ENCODE measurements at regions not wholly inside any gene's neighbourhood (a gene's known extent, or its start where the extent isn't known, plus 50 kb on each side); places are given as distances from the start of the nearest gene placed in this dataset.
A peak's percentile ranks its signal among the peaks of the same experiment; 100 is the strongest.

- H3K4me3 ChIP-seq (ENCODE audit: low read depth, low read length), result no peak overlapping the region
- no peak for DNase-seq (ENCODE audit: low read depth)
- no peak for TF ChIP-seq CTCF (IDR thresholded peaks at IDR 0.05; ENCODE audit: low read depth, low read length, missing control alignments)
Measured at GRCh38 chr10:89829262-89829886, 128.0 kb downstream of the KIF20B start.

GRCh38 chr10:89829887-89830269 is 128.5 kb downstream of the KIF20B start:
- no peak for DNase-seq (ENCODE audit: low read depth)
- no peak overlapping the region for H3K4me3 ChIP-seq (ENCODE audit: low read depth, low read length)
- TF ChIP-seq CTCF (IDR thresholded peaks at IDR 0.05; ENCODE audit: low read depth, low read length, missing control alignments), result no peak

DNA sequence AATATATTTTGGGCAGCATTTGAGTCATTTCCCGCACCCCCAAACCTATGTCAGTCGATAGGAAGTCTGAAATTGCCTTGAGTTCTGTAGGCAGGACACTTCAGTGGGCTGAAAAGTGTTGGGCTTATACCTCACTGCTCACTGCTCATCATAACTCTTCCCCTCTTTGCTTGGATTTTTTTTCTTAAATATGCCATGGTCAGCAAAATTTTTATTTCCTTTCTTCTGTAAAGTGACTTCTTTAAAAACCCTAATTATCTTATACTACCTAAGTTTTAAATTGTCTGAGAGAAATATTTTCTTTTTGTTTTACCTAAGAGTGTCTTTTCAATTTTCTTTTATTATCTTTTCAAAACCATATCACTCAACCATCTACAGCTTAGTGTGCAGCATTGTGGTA is 129.2 kb downstream of the KIF20B start:
- DNase-seq (ENCODE audit: low read depth), result no peak
- no peak for TF ChIP-seq CTCF (IDR thresholded peaks at IDR 0.05; ENCODE audit: low read depth, low read length, missing control alignments)
- no peak overlapping the region for H3K4me3 ChIP-seq (ENCODE audit: low read depth, low read length)

GRCh38 chr10:89836840-89837164 is 135.4 kb downstream of the KIF20B start:
- no peak for DNase-seq (ENCODE audit: low read depth)
- no peak for TF ChIP-seq CTCF (IDR thresholded peaks at IDR 0.05; ENCODE audit: low read depth, low read length, missing control alignments)
- peak overlapping the region; percentile 47; the same call in 1 of the 2 replicates for H3K4me3 ChIP-seq (ENCODE audit: low read depth, low read length)

DNA sequence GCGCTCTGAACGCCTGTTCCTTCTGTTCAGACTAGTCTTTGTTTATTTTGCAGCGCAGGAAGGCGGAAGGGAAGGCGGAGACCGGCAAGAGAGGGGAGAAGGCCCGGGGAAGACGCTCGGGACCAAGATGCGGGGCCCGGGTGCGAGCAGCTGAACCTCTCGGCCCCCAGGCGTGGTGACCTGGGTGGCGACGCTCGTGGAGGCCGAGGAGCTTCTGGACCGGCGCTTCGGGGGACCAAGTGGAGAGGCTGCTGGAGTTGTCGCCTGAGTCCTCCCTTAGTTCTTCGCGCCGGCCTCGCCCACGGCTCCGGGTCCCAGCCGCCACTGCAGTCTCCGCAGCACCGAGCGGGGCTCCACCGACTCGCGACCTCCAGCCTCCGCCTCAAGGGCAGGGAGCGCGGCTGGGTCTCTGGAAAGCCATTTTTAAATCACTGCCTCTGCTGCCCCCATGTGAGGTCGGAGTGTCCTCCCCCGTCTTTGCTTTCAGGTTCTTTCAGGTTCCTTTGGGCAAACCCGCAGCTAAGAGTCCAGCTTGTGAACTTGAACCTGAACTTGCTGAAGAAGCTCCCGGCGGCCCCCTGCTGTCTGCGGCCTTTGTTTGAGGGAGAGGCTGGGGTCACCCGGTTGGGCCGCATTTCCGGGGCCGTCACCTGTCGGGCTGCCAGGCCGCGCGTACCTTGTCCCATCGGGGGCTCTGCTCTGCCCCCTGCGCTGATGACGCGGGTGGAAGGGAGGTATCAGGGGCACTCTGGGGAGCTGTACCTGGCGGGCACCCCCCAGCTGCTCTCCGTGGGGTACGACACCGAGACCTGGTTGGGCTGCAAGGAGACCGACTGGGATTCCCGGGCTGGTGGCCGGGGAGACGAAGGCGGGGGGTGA is 136.0 kb downstream of the KIF20B start:
- peak overlapping the region; percentile 47 for H3K4me3 ChIP-seq (ENCODE audit: low read depth, low read length)
- peak; percentile 5 for DNase-seq (ENCODE audit: low read depth)
- TF ChIP-seq CTCF (IDR thresholded peaks at IDR 0.05; ENCODE audit: low read depth, low read length, missing control alignments), result peak; percentile 24

DNA sequence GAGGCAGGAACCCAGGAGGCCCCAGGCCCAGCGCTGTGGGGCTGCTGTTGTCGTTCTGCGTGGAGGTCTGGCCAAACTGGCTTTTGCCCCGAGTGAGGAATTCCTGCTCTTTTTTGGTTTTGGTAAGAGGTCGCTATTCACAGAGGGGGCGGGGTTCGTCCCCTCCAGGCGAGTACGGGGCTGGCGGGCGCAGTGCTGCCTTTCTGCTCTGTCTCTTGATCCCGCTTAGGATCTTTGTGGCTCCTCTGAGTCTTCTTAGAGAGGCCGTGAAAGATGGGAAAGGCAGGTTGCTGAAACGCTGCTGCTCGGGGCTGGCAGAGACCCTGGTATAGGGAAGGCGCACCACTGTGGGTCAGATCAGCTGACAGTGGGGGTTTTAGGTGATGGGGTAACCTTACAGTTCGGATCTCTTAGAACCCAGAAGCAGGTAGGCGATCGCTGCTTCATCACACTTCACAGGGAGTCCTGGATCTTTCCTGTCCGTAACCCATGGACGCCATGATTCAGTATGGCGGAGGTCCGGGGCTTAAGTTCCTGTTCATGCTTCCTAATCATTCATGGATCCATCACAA is 136.7 kb downstream of the KIF20B start:
- peak overlapping the region; percentile 47 for H3K4me3 ChIP-seq (ENCODE audit: low read depth, low read length)
- TF ChIP-seq CTCF (IDR thresholded peaks at IDR 0.05; ENCODE audit: low read depth, low read length, missing control alignments), result no peak
- no peak for DNase-seq (ENCODE audit: low read depth)

Measured in GM12864 (cell line).